Naive thymus-derived CD4-positive, alpha-beta T cell (primary cell): ENCODE measurements at regions not wholly inside any gene's neighbourhood (a gene's known extent, or its start where the extent isn't known, plus 50 kb on each side); places are given as distances from the start of the nearest gene placed in this dataset.
A peak's percentile ranks its signal among the peaks of the same experiment; 100 is the strongest.

ENCODE experiments used
- ATAC-seq: fragments of 150-1000 bp; cut with Tn5 transposase; 2 replicates; pipeline ENCODE4 v1.10.0; 2021; ENCODE audit warnings: mild to moderate bottlenecking, moderate library complexity
- CTCF ChIA-PET: fragments of 350-600 bp; sonication (Branson Sonifier 250); formaldehyde crosslinking; loops from one replicate; lab custom pipeline; 2021; ENCODE audit warnings: antibody characterized with exemption; lab: Charles Lee
- POLR2A ChIA-PET: fragments of 350-600 bp; sonication (Branson Sonifier 250); formaldehyde crosslinking; loops from one replicate; lab custom pipeline; 2021; ENCODE audit warnings: antibody characterized with exemption, inconsistent platforms; lab: Charles Lee
- DNase-seq, 9 donors: peaks; one replicate each; pipeline versions ENCODE4 v3.0.0 to v3.0.0-alpha.2; 2020 to 2022; ENCODE audit warnings: mixed read lengths in 1 of 9
- H3K27ac ChIP-seq: one replicate; pipeline ENCODE4 v1.7.0; 2013; ENCODE audit warnings: mild to moderate bottlenecking, low read depth, low read length, moderate library complexity
- H3K27me3 ChIP-seq, 2 donors: one replicate each; pipeline ENCODE4 v1.7.0; 2013; ENCODE audit warnings: low read length in 2 of 2, mild to moderate bottlenecking in 2 of 2, moderate library complexity in 2 of 2; ENCODE audit not compliant: control insufficient read depth in 2 of 2, insufficient read depth in 2 of 2
- H3K36me3 ChIP-seq, 3 experiments: 1 replicate in 2 of 3; 2 replicates in 1 of 3; pipeline ENCODE4 v1.7.0; 2013; ENCODE audit warnings: low read length in 3 of 3, mild to moderate bottlenecking in 3 of 3, moderate library complexity in 1 of 3; ENCODE audit not compliant: insufficient read depth in 3 of 3, control insufficient read depth in 2 of 3
- H3K4me1 ChIP-seq, 2 donors: one replicate each; pipeline ENCODE4 v1.7.0; 2013; ENCODE audit warnings: low read length in 2 of 2, mild to moderate bottlenecking in 2 of 2, moderate library complexity in 1 of 2; ENCODE audit not compliant: control insufficient read depth in 2 of 2, insufficient read depth in 2 of 2
- H3K4me3 ChIP-seq: 2 replicates; pipeline ENCODE4 v1.7.0; 2013; ENCODE audit warnings: mild to moderate bottlenecking, low read length
- H3K9me3 ChIP-seq, 3 experiments: 1 replicate in 2 of 3; 2 replicates in 1 of 3; pipeline ENCODE4 v1.7.0; 2013; ENCODE audit warnings: low read length in 3 of 3; ENCODE audit not compliant: control insufficient read depth in 2 of 3
- H3K27ac Mint-ChIP-seq, 9 donors: one replicate each; pipeline ENCODE4 v1.8.0; 2020 to 2022; ENCODE audit warnings: mixed read lengths in 9 of 9, mild to moderate bottlenecking in 8 of 9, moderate library complexity in 5 of 9, inconsistent platforms in 2 of 9
- H3K27me3 Mint-ChIP-seq, 5 donors: one replicate each; pipeline ENCODE4 v1.8.0; 2021 to 2022; ENCODE audit warnings: mixed read lengths in 5 of 5, mild to moderate bottlenecking in 1 of 5
- H3K36me3 Mint-ChIP-seq, 5 donors: one replicate each; pipeline ENCODE4 v1.8.0; 2020 to 2022; ENCODE audit warnings: mixed read lengths in 5 of 5, mild to moderate bottlenecking in 3 of 5, inconsistent platforms in 1 of 5
- H3K4me1 Mint-ChIP-seq, 7 donors: one replicate each; pipeline ENCODE4 v1.8.0; 2020 to 2022; ENCODE audit warnings: mixed read lengths in 7 of 7, mild to moderate bottlenecking in 3 of 7, inconsistent platforms in 1 of 7
- H3K4me3 Mint-ChIP-seq, 10 donors: one replicate each; pipeline ENCODE4 v1.8.0; 2020 to 2022; ENCODE audit warnings: mild to moderate bottlenecking in 10 of 10, mixed read lengths in 10 of 10, moderate library complexity in 6 of 10, inconsistent platforms in 2 of 10
- H3K9me3 Mint-ChIP-seq, 11 donors: one replicate each; pipeline ENCODE4 v1.8.0; 2020 to 2022; ENCODE audit warnings: mixed read lengths in 11 of 11, mild to moderate bottlenecking in 4 of 11, inconsistent platforms in 1 of 11, moderate library complexity in 1 of 11
- intact Hi-C, 2 donors: fragments of 100-400 bp; cut with micrococcal nuclease; formaldehyde crosslinking; loops; one replicate each; pipeline ENCODE4 v1.15.1; 2023

DNA sequence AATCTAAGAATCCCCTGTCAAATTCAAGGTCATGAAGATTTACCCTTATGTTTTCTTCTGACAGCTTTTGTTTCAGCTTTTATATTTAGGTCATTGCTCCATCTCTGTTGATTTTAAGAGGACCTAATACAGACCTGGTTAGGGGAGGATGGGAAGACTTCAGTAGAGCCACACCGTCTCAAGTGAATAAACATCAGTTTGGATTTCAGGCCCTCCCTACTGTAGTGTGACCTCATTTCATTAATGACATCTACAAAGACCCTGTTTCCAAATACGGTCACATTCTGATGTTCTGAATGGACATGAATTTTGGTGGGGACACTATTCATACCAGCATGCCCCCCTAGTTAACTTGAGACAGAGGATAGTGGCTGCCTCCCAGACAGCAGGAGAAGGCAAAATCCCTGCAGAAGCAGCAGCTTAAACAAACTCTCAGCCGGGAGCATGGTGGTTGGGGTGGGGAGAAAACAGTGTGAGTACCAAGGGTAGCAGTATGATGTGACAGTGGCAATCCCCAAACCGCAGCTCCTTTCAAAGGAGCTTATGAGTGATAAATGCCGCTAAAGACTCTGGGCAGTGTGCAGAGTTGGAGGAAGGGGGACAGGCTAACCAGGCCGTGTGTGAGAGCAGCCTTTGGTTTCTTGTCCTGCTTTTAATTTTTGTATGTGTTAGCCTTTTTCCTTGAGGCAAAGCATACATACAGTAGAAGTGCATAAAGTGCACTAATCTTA is 65.9 kb upstream of the TNP1 start:
- ChIA-PET POLR2A (no interaction called here), CTCF (no interaction called here)
- DNase-seq (no peak), ATAC-seq (no peak)
- Mint-ChIP-seq H3K4me3 (no peak overlapping the region), H3K36me3 (no peaks in the 10 kb centered on the region), H3K9me3 (peaks cover 0 to 7% (median 0%) of the 10 kb centered on the region in 11 donors), H3K4me1 (no peaks in the 10 kb centered on the region), H3K27ac (no peak overlapping the region), H3K27me3 (peaks cover 0 to 16% (median 4%) of the 10 kb centered on the region in 5 donors)
- Histone ChIP-seq H3K4me3 (no peak overlapping the region), H3K27ac (no peak overlapping the region), H3K36me3 (no peaks in the 10 kb centered on the region), H3K4me1 (no peaks in the 10 kb centered on the region), H3K27me3 (no peaks in the 10 kb centered on the region), H3K9me3 (no peaks in the 10 kb centered on the region)
- intact Hi-C loops = no loop called here

DNA sequence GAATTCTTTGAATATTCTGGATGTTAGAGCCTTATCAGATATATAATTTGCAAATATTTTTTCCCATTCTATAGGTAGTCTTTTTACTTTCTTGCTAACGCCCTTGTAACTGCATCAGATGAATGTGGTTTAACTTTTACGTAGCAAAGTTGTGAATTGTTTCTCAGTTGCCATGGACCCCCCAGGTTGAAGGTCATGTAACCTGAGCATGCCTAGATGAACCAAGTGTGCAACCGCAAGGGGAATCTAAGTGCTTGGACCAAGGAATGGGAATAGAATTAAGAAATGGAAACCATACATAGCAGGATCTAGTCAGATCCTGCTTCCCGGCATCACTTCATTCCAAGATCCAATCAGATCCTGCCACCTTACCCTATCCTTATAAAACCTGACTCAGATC is 65.1 kb upstream of the TNP1 start:
- CTCF ChIA-PET = no interaction called here

DNA sequence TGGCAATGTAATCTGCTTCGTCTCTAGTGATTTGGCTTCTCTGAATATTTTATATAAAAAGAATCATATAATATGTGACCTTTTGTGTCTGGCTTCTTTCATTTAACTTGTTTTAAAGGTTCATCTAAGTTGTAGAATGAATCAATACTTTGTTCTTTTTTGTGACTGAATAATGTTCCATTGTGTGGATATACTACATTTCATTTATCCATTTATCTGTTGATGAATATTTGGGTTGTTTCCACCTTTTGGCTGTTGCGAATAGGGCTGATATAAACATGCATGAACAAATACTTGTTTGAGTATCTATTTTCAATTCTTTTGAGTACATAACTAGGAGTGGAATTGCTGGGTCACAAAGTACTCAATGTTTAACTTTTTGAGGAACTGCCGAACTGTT is 63.8 kb upstream of the TNP1 start:
- Histone ChIP-seq H3K36me3 (no peaks in the 10 kb centered on the region), H3K27me3 (no peaks in the 10 kb centered on the region), H3K4me1 (no peaks in the 10 kb centered on the region), H3K9me3 (no peaks in the 10 kb centered on the region), H3K4me3 (no peak overlapping the region), H3K27ac (no peak overlapping the region)
- Mint-ChIP-seq H3K27me3 (peaks cover 0 to 16% (median 4%) of the 10 kb centered on the region in 5 donors), H3K27ac (no peak overlapping the region), H3K4me1 (no peaks in the 10 kb centered on the region), H3K9me3 (no peaks in the 10 kb centered on the region), H3K36me3 (no peaks in the 10 kb centered on the region), H3K4me3 (no peak overlapping the region)
- ATAC-seq = no peak
- POLR2A ChIA-PET = no interaction called here
- CTCF ChIA-PET = no interaction called here
- DNase-seq = no peak
- intact Hi-C loops = no loop called here

More for the DNA sequence above, 65.1 kb upstream of the TNP1 start:
- Mint-ChIP-seq H3K27me3 (peaks cover 0 to 16% (median 4%) of the 10 kb centered on the region in 5 donors), H3K4me3 (no peak overlapping the region), H3K36me3 (no peaks in the 10 kb centered on the region), H3K4me1 (no peaks in the 10 kb centered on the region), H3K9me3 (peaks cover 0 to 7% (median 0%) of the 10 kb centered on the region in 11 donors), H3K27ac (no peak overlapping the region)
- Histone ChIP-seq H3K4me1 (no peaks in the 10 kb centered on the region), H3K27me3 (no peaks in the 10 kb centered on the region), H3K4me3 (no peak overlapping the region), H3K9me3 (no peaks in the 10 kb centered on the region), H3K36me3 (no peaks in the 10 kb centered on the region), H3K27ac (no peak overlapping the region)
- intact Hi-C loops = no loop called here
- no peak for DNase-seq
- ATAC-seq = no peak
- POLR2A ChIA-PET = no interaction called here

DNA sequence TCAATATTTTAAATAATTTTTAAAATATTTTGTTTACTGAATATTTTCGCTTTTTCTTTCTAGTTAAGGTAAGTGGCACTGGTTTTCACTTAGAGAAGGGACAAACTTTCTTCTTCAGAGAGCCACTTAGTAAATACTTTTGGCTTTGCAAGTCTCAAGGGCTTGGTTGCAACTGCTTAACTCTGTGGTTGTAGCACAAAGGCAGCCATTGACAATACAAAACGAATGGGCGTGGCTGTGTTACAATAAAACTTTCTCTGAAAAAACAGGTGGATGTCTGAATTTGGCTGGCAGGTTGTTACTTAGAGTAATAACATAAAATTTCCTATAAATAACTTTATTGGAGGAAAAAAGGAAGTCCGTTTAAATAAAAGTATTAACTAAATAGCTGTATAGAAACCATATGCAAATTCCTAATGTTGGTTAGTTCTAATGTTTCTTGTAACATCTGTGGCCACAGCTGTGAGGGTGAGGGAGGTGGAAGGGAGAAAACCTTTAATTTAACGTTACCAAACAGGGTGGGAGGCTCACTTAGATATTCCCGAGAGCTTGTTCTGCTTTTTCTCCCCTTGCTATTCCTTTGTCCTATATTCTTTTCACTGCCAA is 62.4 kb upstream of the TNP1 start:
- POLR2A ChIA-PET = no interaction called here
- Histone ChIP-seq H3K4me3 (no peak overlapping the region), H3K9me3 (no peaks in the 10 kb centered on the region), H3K27ac (no peak overlapping the region), H3K27me3 (no peaks in the 10 kb centered on the region), H3K36me3 (no peaks in the 10 kb centered on the region), H3K4me1 (no peaks in the 10 kb centered on the region)
- H3K27me3 Mint-ChIP-seq = peaks cover 0 to 11% (median 4%) of the 10 kb centered on the region in 5 donors
- no peak overlapping the region for H3K4me3 Mint-ChIP-seq
- intact Hi-C loops = no loop called here
- CTCF ChIA-PET = no interaction called here
- H3K36me3 Mint-ChIP-seq = no peaks in the 10 kb centered on the region
- ATAC-seq (no peak), DNase-seq (no peak)
- H3K27ac Mint-ChIP-seq = no peak overlapping the region
- H3K9me3 Mint-ChIP-seq = no peaks in the 10 kb centered on the region
- no peaks in the 10 kb centered on the region for H3K4me1 Mint-ChIP-seq

DNA sequence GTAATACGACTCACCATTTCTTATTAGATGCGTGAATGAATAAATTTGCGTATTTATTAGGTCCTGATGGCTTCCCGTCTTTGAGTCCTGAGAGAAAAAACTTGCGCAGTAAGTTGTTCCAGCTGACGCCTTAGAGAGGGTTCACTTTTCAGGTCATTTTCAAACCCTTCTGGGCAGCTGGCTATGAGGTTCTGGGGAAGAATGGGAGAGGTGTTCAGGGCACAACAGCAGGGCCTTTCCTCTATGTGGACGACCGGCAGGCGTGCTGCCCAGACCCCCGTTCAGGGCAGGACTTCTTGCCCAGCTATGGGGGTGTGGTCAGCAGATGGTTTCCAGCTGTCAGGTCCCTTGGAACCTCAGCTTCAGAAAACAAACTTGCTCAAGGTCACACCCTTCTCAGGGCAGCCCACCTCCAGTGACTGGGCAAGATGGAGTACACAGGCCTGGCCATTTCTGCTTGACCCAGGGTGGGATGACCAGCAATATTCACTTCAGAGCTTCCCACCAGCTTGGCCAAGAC is 61.1 kb upstream of the TNP1 start:
- ATAC-seq (no peak), DNase-seq (no peak)
- Histone ChIP-seq H3K27me3 (no peaks in the 10 kb centered on the region), H3K4me3 (no peak overlapping the region), H3K27ac (no peak overlapping the region), H3K4me1 (no peaks in the 10 kb centered on the region), H3K36me3 (no peaks in the 10 kb centered on the region), H3K9me3 (no peaks in the 10 kb centered on the region)
- ChIA-PET CTCF (no interaction called here), POLR2A (no interaction called here)
- Mint-ChIP-seq H3K27me3 (peaks cover 0 to 10% (median 5%) of the 10 kb centered on the region in 5 donors), H3K9me3 (no peaks in the 10 kb centered on the region), H3K36me3 (no peaks in the 10 kb centered on the region), H3K27ac (no peak overlapping the region), H3K4me3 (no peak overlapping the region), H3K4me1 (no peaks in the 10 kb centered on the region)
- intact Hi-C loops = no loop called here

DNA sequence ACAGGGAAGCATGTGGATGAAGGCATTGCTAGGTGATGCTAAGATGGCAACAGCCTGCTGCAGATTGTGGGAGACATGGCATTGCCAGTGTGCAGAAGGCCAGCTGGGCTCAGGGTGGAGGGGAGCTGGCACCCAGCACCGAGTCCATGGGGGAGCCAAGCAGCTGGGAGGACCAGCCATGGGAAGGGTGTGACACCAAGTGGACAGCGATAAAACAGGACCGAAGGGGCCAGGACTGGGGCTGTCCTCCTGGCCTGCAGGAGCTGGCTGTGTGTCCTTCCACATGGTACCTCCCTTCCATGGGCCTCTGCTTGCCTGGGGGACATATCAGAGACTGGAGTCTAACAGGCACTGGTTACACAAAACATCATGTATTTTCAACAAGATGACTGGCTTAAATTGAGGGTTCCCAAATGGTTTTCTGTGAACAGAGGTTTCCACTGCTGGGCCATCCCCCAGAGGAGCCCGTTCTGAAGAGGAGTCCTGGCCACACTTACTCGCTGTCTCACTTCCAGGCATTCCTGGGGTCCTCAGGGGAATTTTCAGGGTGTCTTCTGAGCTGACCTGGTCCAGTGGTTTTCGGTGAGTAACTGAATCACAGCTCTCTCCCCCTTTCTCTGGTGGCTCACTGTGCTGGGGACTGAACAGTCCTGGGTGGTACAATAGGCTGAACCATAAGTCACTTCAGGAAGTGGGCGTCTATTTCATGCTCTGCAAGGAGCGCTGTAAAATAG is 60.4 kb upstream of the TNP1 start:
- ChIA-PET CTCF (no interaction called here), POLR2A (no interaction called here)
- H3K4me1 Mint-ChIP-seq = no peaks in the 10 kb centered on the region
- H3K36me3 Mint-ChIP-seq = no peaks in the 10 kb centered on the region
- intact Hi-C loops = no loop called here
- no peak overlapping the region for H3K4me3 Mint-ChIP-seq
- DNase-seq = no peak
- peaks cover 0 to 9% (median 4%) of the 10 kb centered on the region in 5 donors for H3K27me3 Mint-ChIP-seq
- no peaks in the 10 kb centered on the region for H3K9me3 Mint-ChIP-seq
- no peak overlapping the region for H3K27ac ChIP-seq
- H3K4me3 ChIP-seq = no peak overlapping the region
- no peak overlapping the region for H3K27ac Mint-ChIP-seq
- no peaks in the 10 kb centered on the region for H3K9me3 ChIP-seq
- no peaks in the 10 kb centered on the region for H3K4me1 ChIP-seq
- H3K36me3 ChIP-seq = no peaks in the 10 kb centered on the region
- H3K27me3 ChIP-seq = no peaks in the 10 kb centered on the region
- peak; percentile 6 for ATAC-seq
